ENCODE measurements at regions not wholly inside any gene's neighbourhood (a gene's known extent, or its start where the extent isn't known, plus 50 kb on each side); places are given as distances from the start of the nearest gene placed in this dataset.

DNA sequence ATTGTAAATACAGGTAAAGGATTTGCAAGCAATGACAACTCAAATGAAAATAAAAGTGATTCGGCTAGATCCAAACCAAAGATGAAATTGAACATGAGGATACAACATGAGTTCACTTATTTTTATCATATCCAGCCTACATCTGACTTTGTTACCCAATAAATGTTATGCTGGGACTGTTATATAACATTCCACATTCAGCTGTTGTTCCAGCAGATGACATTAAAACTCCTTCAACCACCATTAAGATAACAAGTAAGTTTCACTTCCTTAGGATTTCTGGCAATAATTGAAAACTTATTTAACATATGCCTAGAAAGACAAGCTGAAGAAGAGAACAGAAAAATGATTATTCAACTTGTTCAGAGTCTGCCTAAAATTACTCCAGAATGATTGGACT is 729.4 kb downstream of the CDH11 start:
- TF ChIP-seq, protein P1, sequence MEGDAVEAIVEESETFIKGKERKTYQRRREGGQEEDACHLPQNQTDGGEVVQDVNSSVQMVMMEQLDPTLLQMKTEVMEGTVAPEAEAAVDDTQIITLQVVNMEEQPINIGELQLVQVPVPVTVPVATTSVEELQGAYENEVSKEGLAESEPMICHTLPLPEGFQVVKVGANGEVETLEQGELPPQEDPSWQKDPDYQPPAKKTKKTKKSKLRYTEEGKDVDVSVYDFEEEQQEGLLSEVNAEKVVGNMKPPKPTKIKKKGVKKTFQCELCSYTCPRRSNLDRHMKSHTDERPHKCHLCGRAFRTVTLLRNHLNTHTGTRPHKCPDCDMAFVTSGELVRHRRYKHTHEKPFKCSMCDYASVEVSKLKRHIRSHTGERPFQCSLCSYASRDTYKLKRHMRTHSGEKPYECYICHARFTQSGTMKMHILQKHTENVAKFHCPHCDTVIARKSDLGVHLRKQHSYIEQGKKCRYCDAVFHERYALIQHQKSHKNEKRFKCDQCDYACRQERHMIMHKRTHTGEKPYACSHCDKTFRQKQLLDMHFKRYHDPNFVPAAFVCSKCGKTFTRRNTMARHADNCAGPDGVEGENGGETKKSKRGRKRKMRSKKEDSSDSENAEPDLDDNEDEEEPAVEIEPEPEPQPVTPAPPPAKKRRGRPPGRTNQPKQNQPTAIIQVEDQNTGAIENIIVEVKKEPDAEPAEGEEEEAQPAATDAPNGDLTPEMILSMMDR (IDR thresholded peaks at IDR 0.05), result no peak

DNA sequence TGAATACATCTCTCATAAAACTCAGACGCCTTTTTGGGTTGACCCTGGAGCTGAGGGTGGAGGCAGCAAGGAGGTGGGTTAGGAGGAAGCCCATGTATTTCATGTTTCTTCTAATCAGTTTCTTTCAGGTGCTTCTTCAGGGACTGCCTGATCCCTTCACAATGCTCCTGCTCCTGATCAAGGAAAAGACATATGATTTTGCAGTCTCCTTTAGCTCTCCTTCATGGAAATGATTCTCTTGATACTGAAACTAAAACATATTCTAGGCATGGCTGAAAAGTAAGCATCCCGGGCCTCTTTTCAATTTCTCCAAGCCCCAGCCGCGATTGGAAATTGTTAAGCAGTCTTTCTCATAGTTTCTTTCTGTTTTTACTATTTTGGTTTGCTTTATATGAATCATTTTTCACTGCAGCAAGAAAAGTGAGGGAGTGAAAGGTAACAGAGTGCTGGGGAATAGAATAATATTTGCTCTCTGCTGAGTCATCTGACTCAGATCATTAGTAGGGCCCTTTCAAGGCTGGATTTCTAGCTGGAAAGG is 730.7 kb downstream of the CDH11 start:
- TF ChIP-seq, protein P1 (IDR thresholded peaks at IDR 0.05), result no peak

DNA sequence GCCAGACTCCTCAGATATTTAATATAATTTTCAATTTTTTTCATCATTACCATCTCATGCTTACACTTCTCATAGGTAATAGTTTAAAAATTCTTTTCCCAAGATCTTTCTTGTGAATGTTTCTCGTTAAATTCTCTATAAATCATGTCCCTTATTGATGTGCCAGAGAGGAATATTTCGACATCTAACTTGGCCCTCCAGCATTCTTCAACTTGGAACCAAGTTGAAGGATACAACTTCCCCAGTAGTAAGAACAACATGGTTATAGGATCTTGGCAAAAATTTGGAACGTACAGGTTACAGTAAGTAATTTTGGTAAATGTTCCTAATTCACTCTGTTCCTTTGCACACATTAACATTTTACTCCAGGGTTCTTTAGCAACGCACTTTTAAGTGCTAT is 731.8 kb downstream of the CDH11 start:
- TF ChIP-seq, protein P1 (IDR thresholded peaks at IDR 0.05), result no peak

DNA sequence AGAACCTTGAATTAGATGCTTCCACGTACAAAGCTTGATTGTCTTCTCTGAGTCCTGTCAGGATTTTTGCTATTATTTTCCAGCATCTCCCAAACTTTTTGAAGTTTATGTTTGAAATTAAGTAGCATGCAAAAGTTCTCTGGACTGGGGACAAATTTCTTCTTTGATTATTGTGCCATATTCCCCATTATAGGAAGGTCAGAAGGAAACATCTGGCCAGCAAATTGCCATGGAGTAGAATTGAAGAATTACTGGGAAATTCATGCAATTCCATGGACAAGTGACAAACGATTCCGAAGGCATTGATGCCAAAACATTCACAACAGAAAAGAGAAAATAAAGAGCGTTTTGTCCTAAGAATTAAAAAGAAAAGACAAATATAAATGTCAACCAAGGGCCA is 737.2 kb downstream of the CDH11 start:
- TF ChIP-seq, protein P1 (IDR thresholded peaks at IDR 0.05), result no peak

DNA sequence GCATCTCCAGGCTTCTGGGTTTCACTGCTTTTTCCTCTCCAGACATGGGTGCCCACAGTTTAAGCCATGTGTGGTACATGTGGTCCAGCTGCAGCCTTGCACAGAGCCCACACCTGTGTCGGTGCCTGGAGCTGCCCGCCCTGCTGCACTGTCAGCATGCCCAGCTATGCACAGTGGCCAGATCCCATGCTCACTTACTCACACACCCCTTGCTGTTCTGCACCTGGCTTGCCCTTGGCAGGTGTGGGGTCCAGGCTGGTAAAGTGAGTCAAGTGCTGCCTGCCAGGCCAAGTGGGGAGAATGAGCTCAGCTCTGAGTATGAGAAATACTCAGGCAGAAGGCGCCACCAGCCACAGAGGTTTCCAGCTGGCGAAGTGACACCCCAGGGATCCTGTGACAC is 739.9 kb downstream of the CDH11 start:
- TF ChIP-seq, protein P1 (IDR thresholded peaks at IDR 0.05), result no peak

DNA sequence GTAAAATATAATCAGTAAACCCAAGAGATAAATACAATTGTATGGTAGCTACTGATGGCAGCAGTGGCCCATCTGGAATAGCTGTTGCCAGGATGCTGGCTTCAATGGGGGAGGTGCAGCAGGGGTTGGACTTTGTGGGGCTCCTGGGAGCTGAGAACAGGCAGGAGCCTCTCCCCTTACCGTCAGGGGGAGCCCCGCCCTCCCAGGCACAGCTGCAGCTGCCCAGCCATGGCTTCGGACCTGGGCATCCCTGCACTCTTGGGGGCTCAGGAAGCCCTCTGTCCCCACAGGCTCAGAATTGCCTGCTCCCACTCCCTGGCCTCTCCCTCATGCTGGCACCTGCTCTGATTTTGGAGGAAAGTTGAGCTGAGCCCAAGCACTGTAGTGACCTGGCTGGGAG is 741.1 kb downstream of the CDH11 start:
- TF ChIP-seq, protein P1 (IDR thresholded peaks at IDR 0.05), result no peak

DNA sequence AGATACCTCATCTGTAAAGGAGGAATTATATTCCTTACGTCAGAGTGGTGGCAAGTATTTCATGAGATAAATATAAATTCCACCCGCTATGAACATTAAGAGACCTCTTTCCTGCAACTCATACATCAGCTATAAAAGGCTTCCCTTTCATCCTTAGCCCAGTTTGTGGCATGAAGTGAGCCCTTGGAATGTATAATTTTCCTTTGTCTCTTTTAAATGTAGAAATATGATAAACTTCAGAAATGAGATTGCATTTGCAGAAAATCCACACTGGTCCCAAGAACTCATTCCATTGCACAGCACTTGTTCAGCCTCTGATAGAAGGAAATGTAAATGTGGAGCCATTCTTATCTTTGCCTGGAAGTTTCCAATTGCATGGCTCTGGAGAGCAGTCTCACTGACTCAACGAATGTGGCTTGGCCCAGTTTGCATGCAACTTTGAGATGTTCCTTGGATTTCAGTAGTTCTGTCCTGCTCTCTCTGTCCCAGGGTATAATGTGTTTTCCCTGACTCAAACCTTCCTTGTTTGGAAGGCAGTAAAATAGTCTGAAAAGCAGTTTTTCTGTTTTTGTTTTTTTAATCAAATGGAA is 746.4 kb downstream of the CDH11 start:
- TF ChIP-seq, protein P1 (IDR thresholded peaks at IDR 0.05), result no peak

DNA sequence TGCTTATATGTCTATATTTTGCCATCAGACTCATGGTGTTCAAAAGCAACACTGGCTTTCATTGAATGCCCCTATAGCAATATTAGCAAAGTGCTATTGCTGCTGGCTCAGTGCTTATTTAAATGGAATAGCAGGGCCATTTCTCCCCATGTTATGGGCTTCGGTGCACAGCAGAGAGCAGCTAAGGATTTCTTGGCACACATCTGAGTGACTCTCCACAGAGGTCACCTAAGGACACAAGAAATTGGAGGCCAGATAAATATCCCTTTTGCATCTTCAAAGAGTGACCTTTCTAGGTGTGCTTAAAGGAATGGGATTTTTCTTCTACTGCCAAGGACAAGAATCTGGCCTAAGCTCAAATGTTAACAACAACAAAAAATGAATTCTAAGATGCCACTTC is 751.8 kb downstream of the CDH11 start:
- TF ChIP-seq, protein P1 (IDR thresholded peaks at IDR 0.05), result no peak
